Keratinocyte (primary cell): ENCODE measurements at regions not wholly inside any gene's neighbourhood (a gene's known extent, or its start where the extent isn't known, plus 50 kb on each side); places are given as distances from the start of the nearest gene placed in this dataset.
A peak's percentile ranks its signal among the peaks of the same experiment; 100 is the strongest.

Source experiments
- DNase-seq: peaks from one replicate; pipeline ENCODE4 v3.0.0-alpha.2; 2011; ENCODE audit warnings: low read depth, missing footprints, low spot score
- FAIRE-seq: peaks from 2 replicates; lab custom pipeline; 2011; peaks lifted over from hg19 to GRCh38; lab: Jason Lieb, UNC
- H2AFZ ChIP-seq: 2 replicates; pipeline ENCODE4 v1.6.0; 2012; ENCODE audit warnings: low read length, control low read depth, inconsistent platforms; ENCODE audit not compliant: control insufficient read depth
- H3K27ac ChIP-seq: 2 replicates; pipeline ENCODE4 v1.5.1; 2011; ENCODE audit warnings: low read length; ENCODE audit not compliant: control insufficient read depth, insufficient read depth
- H3K27me3 ChIP-seq: 3 replicates; pipeline ENCODE4 v1.6.0; 2011; ENCODE audit warnings: low read length; ENCODE audit not compliant: control insufficient read depth, insufficient read depth; ENCODE audit errors: extremely low read depth
- H3K36me3 ChIP-seq, 2 experiments: 2 replicates in 1 of 2; 3 replicates in 1 of 2; pipeline ENCODE4 v1.5.1; 2011; ENCODE audit warnings: low read length in 2 of 2, mild to moderate bottlenecking in 1 of 2; ENCODE audit not compliant: control insufficient read depth in 2 of 2, insufficient read depth in 2 of 2; ENCODE audit errors: extremely low read depth in 1 of 2
- H3K4me1 ChIP-seq: 3 replicates; pipeline ENCODE4 v1.5.1; 2011; ENCODE audit warnings: low read length; ENCODE audit not compliant: control insufficient read depth, insufficient read depth; ENCODE audit errors: extremely low read depth
- H3K4me2 ChIP-seq: 3 replicates; pipeline ENCODE4 v1.6.0; 2011; ENCODE audit warnings: low read depth, low read length; ENCODE audit not compliant: control insufficient read depth, insufficient read depth; ENCODE audit errors: extremely low read depth
- H3K4me3 ChIP-seq, 3 experiments: fragments of 200-600 bp in 1 of 3; sonication (generic) in 1 of 3; 2 replicates in 2 of 3; 3 replicates in 1 of 3; pipeline ENCODE4 v1.5.1; 2011 to 2016; ENCODE audit warnings: low read length in 3 of 3, mild to moderate bottlenecking in 3 of 3, control low read depth in 2 of 3, inconsistent platforms in 1 of 3, low read depth in 1 of 3, mixed read lengths in 1 of 3, mixed run types in 1 of 3, moderate library complexity in 1 of 3; ENCODE audit not compliant: control insufficient read depth in 2 of 3, insufficient read depth in 2 of 3; ENCODE audit errors: extremely low read depth in 1 of 3
- H3K79me2 ChIP-seq: 2 replicates; pipeline ENCODE4 v1.6.0; 2012; ENCODE audit warnings: low read length; ENCODE audit not compliant: control insufficient read depth, insufficient read depth
- H3K9ac ChIP-seq: 3 replicates; pipeline ENCODE4 v1.6.0; 2011; ENCODE audit warnings: low read length; ENCODE audit not compliant: control insufficient read depth, insufficient read depth; ENCODE audit errors: extremely low read depth
- H3K9me1 ChIP-seq: 3 replicates; pipeline ENCODE4 v1.6.0; 2011; ENCODE audit warnings: low read length; ENCODE audit not compliant: control insufficient read depth, insufficient read depth; ENCODE audit errors: extremely low read depth
- H3K9me3 ChIP-seq: 2 replicates; pipeline ENCODE4 v1.5.1; 2012; ENCODE audit warnings: low read depth, low read length; ENCODE audit not compliant: control insufficient read depth
- H4K20me1 ChIP-seq: 3 replicates; pipeline ENCODE4 v1.6.0; 2011; ENCODE audit warnings: low read length; ENCODE audit not compliant: control insufficient read depth, insufficient read depth; ENCODE audit errors: extremely low read depth
- EZH2 ChIP-seq: IDR thresholded peaks from one replicate; pipeline ENCODE4 v1.6.1; 2012; ENCODE audit warnings: inconsistent platforms, mild to moderate bottlenecking, low read length, moderate library complexity
- dilution Hi-C: fragments of 300-500 bp; cut with MboI; formaldehyde crosslinking; loops from one replicate; pipeline ENCODE4 v1.7.0; 2020; ENCODE audit warnings: low sequenced_read_pairs; ENCODE audit not compliant: extremely low pct_ligation_motif_present
- TF ChIP-seq, protein P1 (sequence below), 3 experiments: IDR thresholded peaks in 1 of 3; conservative IDR thresholded peaks in 1 of 3; optimal IDR thresholded peaks in 1 of 3; 2 replicates in 2 of 3; 3 replicates in 1 of 3; pipeline versions ENCODE3 to v1.5.1; 2011; ENCODE audit warnings: low read length in 3 of 3, mild to moderate bottlenecking in 3 of 3, moderate library complexity in 2 of 3, control low read depth in 1 of 3, inconsistent platforms in 1 of 3; ENCODE audit not compliant: insufficient read depth in 2 of 3; ENCODE audit errors: extremely low read depth in 1 of 3

DNA sequence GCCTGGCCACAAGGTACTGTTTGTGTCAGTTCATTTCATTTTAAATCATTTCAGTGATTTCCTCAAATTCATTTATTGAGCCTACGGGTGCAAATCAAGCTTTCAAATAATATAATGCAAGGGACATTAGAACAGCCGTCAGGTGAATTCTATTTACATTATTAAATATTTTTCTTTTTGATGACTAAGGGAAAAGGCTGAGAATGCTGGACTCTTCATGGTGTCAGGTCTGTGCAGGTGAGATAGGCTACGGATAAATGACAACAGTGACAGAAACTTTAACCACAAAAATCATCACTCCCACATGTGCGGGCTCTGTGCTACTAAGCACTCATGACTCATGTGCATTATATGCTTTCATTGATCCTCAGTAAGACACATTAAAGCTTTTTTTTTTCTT, 149.2 kb upstream of the ZNF716 start:
- Histone ChIP-seq H3K36me3 (no peaks in the 10 kb centered on the region), H2AFZ (no peak overlapping the region), H3K4me1 (no peaks in the 10 kb centered on the region), H3K79me2 (no peaks in the 10 kb centered on the region), H3K9me3 (no peaks in the 10 kb centered on the region), H3K27ac (no peak overlapping the region), H3K9me1 (no peaks in the 10 kb centered on the region), H3K9ac (no peak overlapping the region), H3K4me2 (no peak overlapping the region), H3K4me3 (no peak overlapping the region), H3K27me3 (no peaks in the 10 kb centered on the region), H4K20me1 (no peaks in the 10 kb centered on the region)
- DNase-seq (no peak), FAIRE-seq (no peak)
- dilution Hi-C loops = no loop called here
- TF ChIP-seq, protein P1, sequence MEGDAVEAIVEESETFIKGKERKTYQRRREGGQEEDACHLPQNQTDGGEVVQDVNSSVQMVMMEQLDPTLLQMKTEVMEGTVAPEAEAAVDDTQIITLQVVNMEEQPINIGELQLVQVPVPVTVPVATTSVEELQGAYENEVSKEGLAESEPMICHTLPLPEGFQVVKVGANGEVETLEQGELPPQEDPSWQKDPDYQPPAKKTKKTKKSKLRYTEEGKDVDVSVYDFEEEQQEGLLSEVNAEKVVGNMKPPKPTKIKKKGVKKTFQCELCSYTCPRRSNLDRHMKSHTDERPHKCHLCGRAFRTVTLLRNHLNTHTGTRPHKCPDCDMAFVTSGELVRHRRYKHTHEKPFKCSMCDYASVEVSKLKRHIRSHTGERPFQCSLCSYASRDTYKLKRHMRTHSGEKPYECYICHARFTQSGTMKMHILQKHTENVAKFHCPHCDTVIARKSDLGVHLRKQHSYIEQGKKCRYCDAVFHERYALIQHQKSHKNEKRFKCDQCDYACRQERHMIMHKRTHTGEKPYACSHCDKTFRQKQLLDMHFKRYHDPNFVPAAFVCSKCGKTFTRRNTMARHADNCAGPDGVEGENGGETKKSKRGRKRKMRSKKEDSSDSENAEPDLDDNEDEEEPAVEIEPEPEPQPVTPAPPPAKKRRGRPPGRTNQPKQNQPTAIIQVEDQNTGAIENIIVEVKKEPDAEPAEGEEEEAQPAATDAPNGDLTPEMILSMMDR (optimal IDR thresholded peaks at IDR 0.05 in 1 of 3, IDR thresholded peaks at IDR 0.05 in 1 of 3, conservative IDR thresholded peaks at IDR 0.05 in 1 of 3; ENCODE audit: extremely low read depth in 1 of 3, insufficient read depth in 2 of 3, low read length in 3 of 3) = no peak
- no peak for TF ChIP-seq EZH2

DNA sequence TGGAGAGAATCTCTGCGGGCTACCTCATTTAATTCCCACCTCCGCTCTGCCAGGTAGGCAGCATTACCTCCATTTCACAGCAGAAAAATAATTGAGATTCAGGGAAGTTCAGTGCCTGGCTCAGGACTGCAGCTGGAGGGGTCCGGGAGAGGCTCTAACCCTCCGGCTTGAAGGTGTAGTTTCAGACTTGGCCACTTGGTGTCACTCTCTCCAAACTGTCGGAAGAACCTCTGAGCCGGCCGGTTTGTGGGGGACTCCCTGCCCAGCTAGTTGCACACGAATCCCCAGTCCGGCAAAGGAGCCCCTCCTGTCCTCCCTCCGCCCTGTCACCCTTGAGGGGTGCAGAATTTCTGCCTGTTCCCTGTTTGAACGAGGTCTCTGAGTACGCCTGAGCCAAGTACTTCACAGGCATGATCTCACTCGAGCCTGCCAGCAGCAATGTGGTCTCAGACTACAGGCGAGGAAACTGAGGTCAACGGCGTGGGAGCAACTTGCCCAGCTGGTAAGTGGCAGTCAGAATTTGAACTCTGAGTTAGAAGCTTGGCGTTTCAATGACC, 144.7 kb upstream of the ZNF716 start:
- Histone ChIP-seq H3K4me3 (no peak overlapping the region), H4K20me1 (no peaks in the 10 kb centered on the region), H3K4me2 (no peak overlapping the region), H3K9ac (no peak overlapping the region), H3K79me2 (no peaks in the 10 kb centered on the region), H2AFZ (no peak overlapping the region), H3K4me1 (no peaks in the 10 kb centered on the region), H3K9me1 (no peaks in the 10 kb centered on the region), H3K27me3 (no peaks in the 10 kb centered on the region), H3K27ac (no peak overlapping the region), H3K36me3 (no peaks in the 10 kb centered on the region), H3K9me3 (no peaks in the 10 kb centered on the region)
- FAIRE-seq (peak; percentile 57), DNase-seq (no peak)
- dilution Hi-C loops = no loop called here
- no peak for TF ChIP-seq EZH2
- TF ChIP-seq, protein P1 (optimal IDR thresholded peaks at IDR 0.05 in 1 of 3, IDR thresholded peaks at IDR 0.05 in 1 of 3, conservative IDR thresholded peaks at IDR 0.05 in 1 of 3; ENCODE audit: extremely low read depth in 1 of 3, insufficient read depth in 2 of 3, low read length in 3 of 3) = peak in 1 of 3 experiments; percentile 2
